Tibial artery (tissue), 4 donors: ENCODE measurements at regions not wholly inside any gene's neighbourhood (a gene's known extent, or its start where the extent isn't known, plus 50 kb on each side); places are given as distances from the start of the nearest gene placed in this dataset.

Source experiments
- DNase-seq, 2 donors: peaks; one replicate each; pipeline ENCODE4 v3.0.0-alpha.2; 2019
- H3K27ac ChIP-seq, 2 donors: fragments of 200-600 bp; sonication (generic) in 1 of 2; 1 replicate in 1 of 2; 2 replicates in 1 of 2; pipeline ENCODE4 v1.5.1; 2018 to 2019; ENCODE audit warnings: mild to moderate bottlenecking in 1 of 2
- H3K27me3 ChIP-seq, 2 donors: fragments of 200-600 bp; sonication (generic) in 1 of 2; one replicate each; pipeline versions ENCODE4 v1.5.1 to v1.6.0; 2016 to 2019
- H3K36me3 ChIP-seq, 3 donors: fragments of 200-600 bp; sonication (generic) in 2 of 3; one replicate each; pipeline ENCODE4 v1.5.1; 2016 to 2019; ENCODE audit warnings: mild to moderate bottlenecking in 2 of 3
- H3K4me1 ChIP-seq, 4 donors: fragments of 200-600 bp; sonication (generic) in 2 of 4; 1 replicate in 3 of 4; 2 replicates in 1 of 4; pipeline ENCODE4 v1.5.1; 2016 to 2019
- H3K4me3 ChIP-seq, 2 donors: fragments of 200-600 bp; sonication (generic) in 1 of 2; 1 replicate in 1 of 2; 2 replicates in 1 of 2; pipeline ENCODE4 v1.5.1; 2018 to 2019; ENCODE audit warnings: mild to moderate bottlenecking in 2 of 2
- H3K9me3 ChIP-seq, 3 donors: fragments of 200-600 bp; sonication (generic) in 1 of 3; one replicate each; pipeline ENCODE4 v1.5.1; 2016 to 2019
- CTCF ChIP-seq, 2 experiments: fragments of 200-600 bp in 1 of 2; fragments of 450-650 bp in 1 of 2; IDR thresholded peaks; one replicate each; pipeline ENCODE4 v1.5.1; 2017 to 2019; ENCODE audit warnings: antibody characterized with exemption in 2 of 2, mild to moderate bottlenecking in 1 of 2, moderate library complexity in 1 of 2
- intact Hi-C: fragments of 100-400 bp; cut with DNase I; formaldehyde crosslinking; loops from one replicate; pipeline ENCODE4 v1.15.0; 2023; ENCODE audit warnings: low total_unique reads

DNA sequence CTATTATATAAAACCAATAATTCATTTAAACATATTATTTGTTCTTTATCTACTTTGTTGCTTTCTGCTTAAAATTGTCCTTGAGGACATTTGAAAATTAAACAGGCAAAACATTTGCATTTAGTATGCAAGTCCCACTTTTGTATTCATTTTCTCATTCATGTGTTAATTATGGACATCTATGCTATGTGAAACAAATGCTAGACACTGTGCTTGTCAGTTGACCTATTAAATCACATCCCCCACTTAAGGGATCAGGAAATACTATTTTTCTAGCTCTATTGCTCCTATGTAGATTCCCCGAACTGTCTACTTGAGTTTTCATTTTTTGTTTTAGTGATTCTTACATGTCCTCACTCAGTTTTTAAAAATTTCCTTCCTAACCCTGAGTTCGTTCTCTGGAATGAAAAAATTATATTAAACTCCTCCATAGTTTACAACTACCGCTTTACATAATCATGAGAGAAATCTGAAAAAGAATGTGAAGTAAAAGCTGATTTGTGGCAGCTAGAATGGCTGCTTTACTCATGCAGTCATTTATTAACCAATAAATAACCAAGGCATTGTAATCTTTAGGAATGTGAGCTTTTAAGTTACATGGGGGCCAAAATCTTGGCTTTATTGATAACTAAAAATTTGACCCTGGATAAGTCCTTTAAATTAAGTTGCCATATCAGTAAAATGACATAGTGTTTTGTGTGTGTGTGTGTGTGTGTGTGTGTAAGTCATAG lies 188.5 kb downstream of the LIG4 start:
- intact Hi-C loops: no loop called here
- Histone ChIP-seq H3K4me3 (no peak overlapping the region), H3K27ac (no peak overlapping the region), H3K27me3 (no peaks in the 10 kb centered on the region), H3K9me3 (no peaks in the 10 kb centered on the region), H3K4me1 (no peaks in the 10 kb centered on the region), H3K36me3 (no peaks in the 10 kb centered on the region)
- DNase-seq: no peak
- TF ChIP-seq CTCF (IDR thresholded peaks at IDR 0.05): no peak

- no peak for DNase-seq
- no peak for TF ChIP-seq CTCF (IDR thresholded peaks at IDR 0.05)
- intact Hi-C loops: no loop called here
- H3K4me3 ChIP-seq: no peak overlapping the region
- no peaks in the 10 kb centered on the region for H3K9me3 ChIP-seq
- H3K27me3 ChIP-seq: no peaks in the 10 kb centered on the region
- H3K4me1 ChIP-seq: no peaks in the 10 kb centered on the region
- H3K27ac ChIP-seq: no peak overlapping the region
- no peaks in the 10 kb centered on the region for H3K36me3 ChIP-seq
Measured at GRCh38 chr13:108020027-108020426, 195.3 kb downstream of the LIG4 start.

DNA sequence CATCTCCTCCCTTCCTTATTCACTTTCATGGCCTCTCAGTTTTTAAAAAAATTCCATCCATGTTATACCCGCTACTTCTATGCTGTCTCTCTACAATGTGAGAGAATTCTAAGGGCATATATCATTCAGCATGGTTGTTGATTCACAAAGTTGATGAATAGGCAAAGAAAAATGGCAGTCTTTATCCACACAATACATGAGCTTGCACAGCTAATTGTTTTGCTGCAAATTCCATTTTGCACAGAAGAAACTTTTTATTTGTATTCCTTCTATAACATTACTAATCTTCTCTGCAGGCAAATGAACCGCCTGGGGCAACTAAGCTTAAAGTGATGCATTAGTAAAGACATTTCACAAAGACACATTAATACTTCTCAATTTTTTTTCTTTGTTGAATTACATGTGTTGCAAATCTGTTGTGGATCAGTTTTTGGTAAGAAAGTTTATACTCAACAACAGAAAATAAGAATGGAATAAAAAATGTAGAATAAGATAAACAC lies 196.9 kb downstream of the LIG4 start:
- Histone ChIP-seq H3K27ac (no peak overlapping the region), H3K27me3 (no peaks in the 10 kb centered on the region), H3K4me3 (no peak overlapping the region), H3K36me3 (no peaks in the 10 kb centered on the region), H3K4me1 (no peaks in the 10 kb centered on the region), H3K9me3 (no peaks in the 10 kb centered on the region)
- DNase-seq: no peak
- no peak for TF ChIP-seq CTCF (IDR thresholded peaks at IDR 0.05)
- intact Hi-C loops: no loop called here

DNA sequence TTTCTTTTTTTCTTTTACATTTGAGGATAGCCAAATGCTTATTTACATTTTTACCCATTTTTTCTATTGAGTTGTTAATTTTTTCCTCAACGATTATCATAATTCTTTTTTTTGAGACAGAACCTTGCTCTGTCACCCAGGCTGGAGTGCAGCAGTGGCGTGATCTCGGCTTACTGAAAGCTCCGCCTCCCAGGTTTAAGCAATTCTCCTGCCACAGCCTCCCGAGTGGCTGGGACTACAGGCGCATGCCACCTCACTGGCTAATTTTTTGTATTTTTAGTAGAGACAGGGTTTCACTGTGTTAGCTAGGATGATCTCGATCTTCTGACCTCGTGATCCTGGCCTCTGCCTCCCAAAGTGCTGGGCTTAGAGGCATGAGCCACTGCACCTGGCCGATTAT lies 208.7 kb downstream of the LIG4 start:
- no peak overlapping the region for H3K4me3 ChIP-seq
- intact Hi-C loops: no loop called here
- H3K4me1 ChIP-seq: no peaks in the 10 kb centered on the region
- TF ChIP-seq CTCF (IDR thresholded peaks at IDR 0.05): no peak
- no peaks in the 10 kb centered on the region for H3K9me3 ChIP-seq
- no peaks in the 10 kb centered on the region for H3K36me3 ChIP-seq
- DNase-seq: no peak
- H3K27ac ChIP-seq: no peak overlapping the region
- no peaks in the 10 kb centered on the region for H3K27me3 ChIP-seq

DNA sequence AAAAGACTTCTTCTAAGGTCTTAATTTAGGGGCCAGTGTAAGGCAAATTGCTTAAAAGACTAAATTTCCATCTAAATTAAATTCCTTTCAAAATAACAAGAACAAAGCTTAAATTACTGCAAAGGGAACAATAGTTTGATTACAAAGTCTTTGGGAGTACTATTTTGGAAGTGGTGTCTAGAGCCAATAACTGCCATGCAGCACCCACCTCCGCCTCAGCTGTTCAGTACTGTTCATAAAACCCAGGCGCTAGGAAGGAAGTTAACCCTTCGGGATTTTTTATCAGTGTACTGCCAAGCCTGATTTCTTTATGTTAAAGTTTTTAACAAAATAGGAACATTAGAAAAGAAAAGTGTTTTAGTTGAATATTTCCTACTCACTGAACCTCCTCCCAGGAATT lies 210.1 kb downstream of the LIG4 start:
- no peak overlapping the region for H3K4me3 ChIP-seq
- no peaks in the 10 kb centered on the region for H3K4me1 ChIP-seq
- no peak for DNase-seq
- intact Hi-C loops: no loop called here
- H3K27ac ChIP-seq: no peak overlapping the region
- no peaks in the 10 kb centered on the region for H3K27me3 ChIP-seq
- no peak for TF ChIP-seq CTCF (IDR thresholded peaks at IDR 0.05)
- no peaks in the 10 kb centered on the region for H3K9me3 ChIP-seq
- H3K36me3 ChIP-seq: no peaks in the 10 kb centered on the region
